ENCODE measurements at regions not wholly inside any gene's neighbourhood (a gene's known extent, or its start where the extent isn't known, plus 50 kb on each side); places are given as distances from the start of the nearest gene placed in this dataset.

DNA sequence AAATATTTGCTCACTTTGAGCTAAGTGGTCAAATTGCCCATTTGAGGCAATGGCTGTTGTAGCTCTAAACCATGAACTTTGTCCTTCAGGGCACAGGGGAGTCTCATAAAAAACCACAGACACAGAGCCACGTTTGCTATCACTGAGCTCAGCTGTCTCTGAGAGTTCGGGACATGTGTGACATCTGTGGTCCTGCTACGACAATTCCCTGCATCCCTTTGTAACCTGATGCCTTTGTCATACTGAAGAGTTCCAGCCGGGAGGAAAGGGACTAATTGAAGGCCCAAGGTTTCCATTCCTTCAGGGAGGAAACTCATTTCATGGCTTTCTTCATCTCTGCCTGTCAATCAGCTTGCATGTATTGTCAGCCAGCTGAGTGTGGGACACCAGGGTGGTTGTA is 599.4 kb upstream of the CDH5 start:
- no peak for TF ChIP-seq POLR2A (IDR thresholded peaks at IDR 0.05)
- TF ChIP-seq, protein P1, sequence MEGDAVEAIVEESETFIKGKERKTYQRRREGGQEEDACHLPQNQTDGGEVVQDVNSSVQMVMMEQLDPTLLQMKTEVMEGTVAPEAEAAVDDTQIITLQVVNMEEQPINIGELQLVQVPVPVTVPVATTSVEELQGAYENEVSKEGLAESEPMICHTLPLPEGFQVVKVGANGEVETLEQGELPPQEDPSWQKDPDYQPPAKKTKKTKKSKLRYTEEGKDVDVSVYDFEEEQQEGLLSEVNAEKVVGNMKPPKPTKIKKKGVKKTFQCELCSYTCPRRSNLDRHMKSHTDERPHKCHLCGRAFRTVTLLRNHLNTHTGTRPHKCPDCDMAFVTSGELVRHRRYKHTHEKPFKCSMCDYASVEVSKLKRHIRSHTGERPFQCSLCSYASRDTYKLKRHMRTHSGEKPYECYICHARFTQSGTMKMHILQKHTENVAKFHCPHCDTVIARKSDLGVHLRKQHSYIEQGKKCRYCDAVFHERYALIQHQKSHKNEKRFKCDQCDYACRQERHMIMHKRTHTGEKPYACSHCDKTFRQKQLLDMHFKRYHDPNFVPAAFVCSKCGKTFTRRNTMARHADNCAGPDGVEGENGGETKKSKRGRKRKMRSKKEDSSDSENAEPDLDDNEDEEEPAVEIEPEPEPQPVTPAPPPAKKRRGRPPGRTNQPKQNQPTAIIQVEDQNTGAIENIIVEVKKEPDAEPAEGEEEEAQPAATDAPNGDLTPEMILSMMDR (IDR thresholded peaks at IDR 0.05), result no peak

Data from Peyer's patch (tissue), 4 donors.